Retinal pigment epithelial cell (primary cell): ENCODE measurements at regions not wholly inside any gene's neighbourhood (a gene's known extent, or its start where the extent isn't known, plus 50 kb on each side); places are given as distances from the start of the nearest gene placed in this dataset.

ENCODE experiments used
- DNase-seq: peaks from one replicate; pipeline ENCODE4 v3.0.0-alpha.2; 2010; ENCODE audit warnings: low read depth
- H3K4me3 ChIP-seq: 2 replicates; pipeline ENCODE4 v1.5.1; 2011; ENCODE audit warnings: mild to moderate bottlenecking, low read length, control low read depth, moderate library complexity
- CTCF ChIP-seq: conservative IDR thresholded peaks from 2 replicates; pipeline ENCODE4 v1.5.1; 2011; ENCODE audit warnings: low read depth, low read length, control low read depth, inconsistent platforms

- no peak overlapping the region for H3K4me3 ChIP-seq
- TF ChIP-seq CTCF, result no peak
- DNase-seq, result no peak
These were observed 504.8 kb upstream of the LRATD1 start for GRCh38 chr2:14127765-14128164.

- no peak for DNase-seq
- no peak overlapping the region for H3K4me3 ChIP-seq
- TF ChIP-seq CTCF, result no peak
These were observed 500.1 kb upstream of the LRATD1 start for GRCh38 chr2:14132386-14132785.

- H3K4me3 ChIP-seq, result no peak overlapping the region
- no peak for DNase-seq
- TF ChIP-seq CTCF, result no peak
These were observed 497.7 kb upstream of the LRATD1 start for GRCh38 chr2:14134771-14135170.

GRCh38 chr2:14136030-14136429 is 496.5 kb upstream of the LRATD1 start:
- no peak overlapping the region for H3K4me3 ChIP-seq
- TF ChIP-seq CTCF, result no peak
- no peak for DNase-seq

- peak; percentile 23 for TF ChIP-seq CTCF
- H3K4me3 ChIP-seq, result no peak overlapping the region
- DNase-seq, result no peak
These were observed 494.9 kb upstream of the LRATD1 start for GRCh38 chr2:14137643-14138042.

- DNase-seq, result no peak
- H3K4me3 ChIP-seq, result no peak overlapping the region
- no peak for TF ChIP-seq CTCF
These were observed 492.4 kb upstream of the LRATD1 start for GRCh38 chr2:14140009-14140550.

GRCh38 chr2:14143435-14143834 is 489.1 kb upstream of the LRATD1 start:
- H3K4me3 ChIP-seq, result no peak overlapping the region
- TF ChIP-seq CTCF, result no peak
- DNase-seq, result no peak
